Umbilical cord (tissue), 1 donor: ENCODE measurements at regions not wholly inside any gene's neighbourhood (a gene's known extent, or its start where the extent isn't known, plus 50 kb on each side); places are given as distances from the start of the nearest gene placed in this dataset.
"Not testable (repeated sequence)": the region's sequence is repeated elsewhere in the genome, so short reads cannot be mapped to it uniquely, and the experiment has no call there.

Experiments used
- DNase-seq: peaks from one replicate; pipeline ENCODE4 v3.0.0-alpha.2; 2015; ENCODE audit warnings: low spot score

DNA sequence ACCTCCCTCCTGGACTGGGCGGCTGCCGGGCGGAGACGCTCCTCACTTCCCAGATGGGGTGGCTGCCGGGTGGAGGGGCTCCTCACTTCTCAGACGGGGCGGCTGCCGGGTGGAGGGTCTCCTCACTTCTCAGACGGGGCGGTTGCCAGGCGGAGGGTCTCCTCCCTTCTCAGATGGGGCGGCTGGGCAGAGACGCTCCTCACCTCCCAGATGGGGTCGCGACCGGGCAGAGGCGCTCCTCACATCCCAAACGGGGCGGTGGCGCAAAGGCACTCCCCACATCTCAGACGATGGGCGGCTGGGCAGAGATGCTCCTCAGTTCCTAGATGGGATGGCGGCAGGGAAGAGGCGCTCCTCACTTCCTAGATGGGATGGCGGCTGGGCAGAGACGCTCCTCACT lies 305.5 kb downstream of the SLITRK5 start:
- not testable (repeated sequence) for DNase-seq

GRCh38 chr13:87981416-87981815 lies 310.2 kb downstream of the SLITRK5 start:
- DNase-seq = no peak

GRCh38 chr13:87982400-87982799 lies 311.2 kb downstream of the SLITRK5 start:
- DNase-seq = no peak

DNA sequence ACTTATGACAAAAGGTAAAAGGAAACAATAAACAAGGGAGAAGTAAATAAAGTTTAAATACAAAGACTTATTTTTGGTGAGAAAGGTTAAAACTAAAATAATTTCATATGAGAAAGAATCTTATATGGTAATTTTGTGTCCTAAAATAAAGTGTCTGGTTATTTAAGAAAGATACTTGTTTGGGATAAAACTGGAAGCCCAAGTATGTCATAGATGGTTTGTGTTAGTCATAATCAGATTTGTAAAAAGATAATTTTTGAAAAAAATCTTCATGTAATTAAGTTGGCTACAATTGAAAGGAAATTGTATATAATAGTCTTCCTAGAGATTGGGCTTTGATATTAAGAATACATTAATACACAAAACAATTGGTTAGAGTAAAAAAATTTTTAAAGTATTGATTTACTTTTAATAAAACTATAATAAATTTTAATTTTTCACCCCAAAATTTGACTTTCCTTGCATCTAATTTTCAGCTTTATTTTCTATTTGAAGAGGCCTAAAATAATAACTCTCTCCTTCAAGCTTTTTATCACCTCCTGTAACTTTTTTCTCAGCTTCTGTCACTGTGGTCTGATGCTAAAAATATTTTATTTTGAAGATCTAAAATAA lies 315.6 kb downstream of the SLITRK5 start:
- no peak for DNase-seq

DNA sequence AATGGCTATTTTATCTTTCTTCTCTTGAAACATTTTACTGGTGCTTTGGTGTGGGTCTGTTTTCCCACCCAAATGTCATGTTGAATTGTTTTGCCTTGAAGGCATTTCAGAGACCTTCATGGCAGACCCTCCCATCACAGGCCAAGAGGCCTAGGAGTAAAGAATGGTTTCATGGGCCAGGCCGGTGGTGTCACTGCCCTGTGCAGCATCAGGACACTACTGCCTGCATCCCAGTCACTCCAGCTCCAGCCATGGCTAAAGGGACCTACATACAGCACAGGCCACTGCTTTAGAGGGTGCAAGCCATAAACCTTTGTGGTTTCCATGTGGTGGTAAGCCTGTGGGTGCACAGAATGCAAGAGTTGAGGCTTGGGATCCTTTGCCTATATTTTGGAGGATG lies 326.9 kb downstream of the SLITRK5 start:
- no peak for DNase-seq

DNA sequence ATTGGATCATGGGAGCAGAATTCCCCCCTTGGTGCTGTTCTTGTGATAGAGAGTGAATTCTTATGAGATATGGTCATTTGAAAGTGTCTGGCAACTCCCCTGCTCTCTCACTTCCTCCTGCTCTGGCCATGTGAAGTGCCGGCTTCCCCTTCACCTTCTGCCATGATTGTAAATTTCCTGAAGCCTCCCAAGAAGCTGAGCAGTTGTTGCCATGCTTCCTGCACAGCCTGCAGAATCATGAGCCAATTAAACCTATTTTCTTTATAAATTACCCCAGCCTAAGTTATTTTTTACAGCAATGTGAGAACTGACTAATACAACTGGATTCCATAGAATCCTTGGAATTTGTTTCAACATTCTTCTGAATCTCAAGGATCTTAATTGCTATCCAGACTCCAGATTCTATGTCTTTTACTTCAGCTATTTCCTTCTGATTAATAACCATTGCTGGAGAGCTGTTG lies 328.1 kb downstream of the SLITRK5 start:
- no peak for DNase-seq

GRCh38 chr13:87999788-88000187 lies 328.6 kb downstream of the SLITRK5 start:
- no peak for DNase-seq

DNA sequence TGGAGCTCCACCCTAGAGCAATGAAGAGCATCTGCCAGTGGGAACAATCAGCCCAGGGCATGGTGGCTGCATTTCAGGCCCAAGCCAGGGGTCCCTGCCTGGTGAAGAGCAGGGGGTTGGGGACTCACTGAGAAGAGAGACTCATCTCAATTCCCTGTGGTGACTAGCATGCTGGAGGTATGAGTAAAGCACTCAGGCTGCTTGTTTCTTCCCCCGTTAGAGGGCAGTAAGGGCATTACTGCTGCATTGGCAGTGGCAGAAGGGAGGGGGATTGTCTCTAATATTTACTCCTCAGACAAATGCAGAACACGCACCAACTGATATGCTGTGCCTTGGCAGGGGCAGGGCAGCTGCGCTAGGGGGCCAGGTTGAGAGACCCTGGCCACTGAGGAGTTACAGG lies 329.1 kb downstream of the SLITRK5 start:
- DNase-seq = no peak

DNA sequence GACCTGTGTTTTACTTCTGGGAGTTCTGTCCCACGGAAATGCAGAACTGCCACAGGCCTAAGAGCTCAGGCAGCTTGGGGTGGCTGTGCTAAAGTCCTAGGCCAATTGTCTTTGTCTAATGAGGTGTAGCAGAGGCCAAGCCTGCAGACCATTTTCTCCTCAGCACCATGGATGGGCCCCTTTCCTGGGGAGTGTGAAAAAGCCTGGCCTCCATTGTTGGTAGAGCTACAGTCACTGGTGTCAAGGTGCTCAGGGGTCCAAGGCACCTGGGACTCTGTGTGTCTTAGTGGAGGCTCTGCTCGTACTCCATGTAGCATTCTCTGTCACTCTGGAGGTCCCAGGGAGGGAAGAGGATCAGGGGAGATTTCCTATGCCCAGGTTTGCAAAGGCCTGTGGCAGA lies 329.6 kb downstream of the SLITRK5 start:
- DNase-seq = no peak

- no peak for DNase-seq
Observed at GRCh38 chr13:88005188-88005587, 334.0 kb downstream of the SLITRK5 start.

GRCh38 chr13:88014527-88014926 lies 343.4 kb downstream of the SLITRK5 start:
- no peak for DNase-seq

GRCh38 chr13:88022431-88023208 lies 351.4 kb downstream of the SLITRK5 start:
- no peak for DNase-seq

DNA sequence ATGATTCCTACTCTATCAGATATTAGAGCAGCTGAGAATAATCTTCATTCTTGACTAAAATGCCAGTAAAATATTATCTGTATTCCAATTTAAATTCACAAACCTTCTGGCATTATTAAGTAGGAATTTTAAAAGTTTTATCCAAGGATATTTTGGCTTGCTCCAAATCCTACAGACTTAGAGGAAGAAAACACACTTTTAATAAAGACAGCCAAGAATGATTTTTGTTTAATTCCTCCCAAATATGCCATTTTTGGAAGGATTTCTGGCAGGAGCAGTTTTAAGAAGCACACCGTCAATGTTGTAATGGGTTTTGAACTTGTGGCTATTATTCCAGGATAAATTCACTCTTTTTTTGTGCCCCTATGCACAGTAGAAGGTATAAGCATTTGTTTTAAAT lies 355.1 kb downstream of the SLITRK5 start:
- no peak for DNase-seq

DNA sequence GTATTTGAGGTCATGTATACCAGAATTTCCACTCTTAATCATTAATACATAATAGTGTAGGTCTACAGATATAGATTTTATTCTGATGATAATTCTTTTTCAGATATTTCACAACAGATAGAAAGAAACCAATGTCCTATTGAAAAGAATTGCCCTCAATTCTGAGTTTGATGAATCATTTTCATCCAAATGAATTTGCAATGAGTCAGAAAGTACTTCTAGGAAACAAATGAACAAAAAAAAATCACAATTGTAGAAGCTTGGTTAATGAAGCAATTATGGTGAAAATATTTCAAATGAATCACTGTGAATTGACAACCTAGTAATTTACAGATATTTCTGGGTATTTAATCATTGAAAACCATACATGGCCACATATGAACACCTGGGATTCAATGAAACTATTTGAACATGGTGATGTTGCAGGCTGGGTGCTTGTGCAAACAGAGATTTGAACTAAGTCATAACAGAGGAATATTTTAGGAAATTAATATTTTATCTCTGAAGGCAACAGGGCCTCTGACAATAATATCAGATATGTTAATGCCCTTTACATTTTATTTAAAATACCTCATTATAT lies 360.9 kb downstream of the SLITRK5 start:
- DNase-seq = no peak

DNA sequence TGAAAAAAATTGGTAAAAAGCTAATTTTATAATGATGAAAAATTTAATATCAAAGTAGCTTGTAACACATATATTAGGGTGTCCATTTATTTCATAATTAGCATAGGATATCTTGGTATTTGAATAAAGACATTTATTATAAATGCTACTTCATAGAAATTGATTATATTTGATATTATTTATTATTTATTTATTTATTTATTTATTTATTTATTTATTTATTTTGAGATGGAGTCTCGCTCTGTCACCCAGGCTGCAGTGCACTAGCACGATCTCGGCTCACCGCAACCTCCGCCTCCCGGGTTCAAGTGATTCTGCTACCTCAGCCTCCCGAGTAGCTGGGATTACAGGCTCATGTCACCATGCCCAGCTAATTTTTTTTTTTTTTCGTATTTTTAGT lies 365.0 kb downstream of the SLITRK5 start:
- not testable (repeated sequence) for DNase-seq

- DNase-seq = no peak
Observed at GRCh38 chr13:88042489-88042888, 371.3 kb downstream of the SLITRK5 start.

GRCh38 chr13:88051746-88052482 lies 380.7 kb downstream of the SLITRK5 start:
- DNase-seq = no peak

DNA sequence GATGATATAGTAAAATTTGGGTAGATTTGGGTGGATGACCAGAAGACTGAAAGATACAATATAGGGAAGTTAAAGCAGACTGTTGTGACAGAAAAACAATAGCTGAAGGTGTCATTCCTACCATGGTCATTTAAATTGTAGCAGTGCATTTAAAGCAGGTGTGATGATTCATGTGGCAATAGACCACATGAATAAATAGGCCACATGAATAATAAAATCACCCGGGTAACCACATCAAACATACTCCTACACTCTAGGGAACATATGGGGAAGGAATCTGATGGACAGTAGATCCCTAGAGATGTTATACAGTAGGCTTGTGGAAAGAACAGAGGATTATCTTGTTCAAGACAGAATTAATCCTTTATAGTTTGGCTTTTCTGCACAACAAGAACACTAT lies 392.6 kb downstream of the SLITRK5 start:
- DNase-seq = no peak

- DNase-seq = no peak
Observed at GRCh38 chr13:88066847-88067246, 395.7 kb downstream of the SLITRK5 start.

- peak; percentile 2 for DNase-seq
Observed at GRCh38 chr13:88068316-88068715, 397.1 kb downstream of the SLITRK5 start.

DNA sequence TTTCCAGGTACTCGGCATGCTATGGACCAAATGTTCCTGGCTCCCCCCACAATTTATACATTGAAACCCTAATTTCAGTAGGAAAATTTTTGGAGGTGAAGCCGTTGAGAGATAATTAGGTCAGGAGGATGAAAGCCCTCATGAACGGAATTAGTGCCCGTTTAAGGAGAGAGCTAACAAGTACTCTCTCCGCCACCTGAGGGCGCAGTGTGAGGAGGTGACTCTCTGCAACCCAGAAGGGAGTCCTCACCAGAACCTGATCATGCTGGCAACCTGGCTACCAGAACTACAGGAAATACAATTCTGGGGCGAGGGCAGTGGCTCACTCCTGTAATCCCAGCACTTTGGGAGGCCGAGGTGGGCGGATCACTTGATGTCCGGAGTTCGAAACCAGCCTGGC lies 397.8 kb downstream of the SLITRK5 start:
- no peak for DNase-seq

GRCh38 chr13:88071371-88071770 lies 400.2 kb downstream of the SLITRK5 start:
- no peak for DNase-seq
